Occipital lobe (tissue), 1 donor: ENCODE measurements at regions not wholly inside any gene's neighbourhood (a gene's known extent, or its start where the extent isn't known, plus 50 kb on each side); places are given as distances from the start of the nearest gene placed in this dataset.
"Not testable (repeated sequence)": the region's sequence is repeated elsewhere in the genome, so short reads cannot be mapped to it uniquely, and the experiment has no call there.

Experiments
- DNase-seq: peaks from one replicate; lab custom pipeline; 2025; lab: John Stamatoyannopoulos, UW

- no peak for DNase-seq
Measured at GRCh38 chr22:34588871-34589545, 476.9 kb upstream of the ISX start.

GRCh38 chr22:34592123-34592740 is 473.7 kb upstream of the ISX start:
- DNase-seq: no peak

DNA sequence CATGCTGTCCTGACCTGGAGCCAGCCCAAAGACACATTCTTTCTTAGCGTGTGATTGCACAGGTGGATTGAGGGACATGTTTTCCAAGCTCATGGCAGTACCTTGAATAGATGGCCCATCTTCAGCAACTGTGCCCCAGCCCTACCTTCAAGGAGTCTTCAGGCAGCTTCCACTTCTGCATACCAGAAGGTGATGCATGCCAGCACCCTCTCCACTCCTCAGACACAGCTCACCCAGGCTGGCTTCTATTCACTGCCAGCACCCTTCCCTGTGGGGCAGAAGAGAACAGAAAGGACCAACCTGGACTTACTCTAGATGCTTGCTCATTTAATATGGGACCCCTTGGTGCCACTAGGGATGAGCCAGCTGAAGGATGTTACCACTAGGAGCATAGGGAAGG is 466.4 kb upstream of the ISX start:
- no peak for DNase-seq

GRCh38 chr22:34604312-34604711 is 461.6 kb upstream of the ISX start:
- DNase-seq: no peak

DNA sequence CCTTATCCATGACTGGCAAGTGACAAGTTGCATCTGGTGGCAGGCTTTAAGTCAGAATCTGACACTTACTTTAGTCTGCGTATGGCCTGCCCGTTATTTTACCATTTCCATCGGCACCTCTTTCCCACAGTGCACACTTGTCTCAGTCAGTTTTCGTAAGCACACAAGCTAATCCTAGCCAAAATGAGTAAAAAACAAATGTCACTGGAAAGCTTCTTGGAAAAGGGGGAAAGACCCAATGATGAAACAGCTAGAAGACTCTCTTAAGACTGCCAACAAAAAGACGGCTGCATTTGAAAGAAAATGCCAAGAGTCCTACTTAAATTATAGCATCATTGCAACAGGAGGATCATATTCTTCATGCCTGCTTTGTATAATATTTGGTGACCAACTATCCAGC is 457.9 kb upstream of the ISX start:
- DNase-seq: no peak

DNA sequence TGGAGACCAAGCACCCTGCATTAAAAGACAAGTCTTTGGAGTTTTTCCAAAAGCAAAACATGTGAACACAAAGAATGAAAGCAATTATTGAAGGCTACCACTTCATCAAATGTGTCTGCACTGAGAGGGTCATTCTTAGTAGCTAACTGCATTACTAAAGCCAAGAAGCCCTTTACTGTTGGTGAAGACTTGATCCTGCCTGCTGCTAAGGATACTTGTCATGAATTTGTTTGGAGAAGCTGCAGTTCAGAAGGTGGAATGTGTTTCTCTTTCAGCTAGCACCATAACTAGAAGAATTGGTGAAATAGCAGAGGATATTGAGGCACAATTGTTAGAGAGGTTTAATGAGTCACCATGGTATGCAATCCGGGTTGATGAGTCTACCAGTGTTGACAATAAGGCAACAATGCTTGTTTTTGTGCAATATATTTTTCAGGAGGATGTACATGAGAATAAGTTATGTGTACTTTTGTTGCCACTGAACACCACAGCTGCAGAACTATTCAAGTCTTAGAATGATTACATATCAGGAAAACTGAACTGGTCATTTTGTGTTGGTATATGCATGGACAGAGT is 457.3 kb upstream of the ISX start:
- no peak for DNase-seq

- DNase-seq: no peak
Measured at GRCh38 chr22:34609646-34610045, 456.3 kb upstream of the ISX start.

- DNase-seq: no peak
Measured at GRCh38 chr22:34620161-34620560, 445.8 kb upstream of the ISX start.

DNA sequence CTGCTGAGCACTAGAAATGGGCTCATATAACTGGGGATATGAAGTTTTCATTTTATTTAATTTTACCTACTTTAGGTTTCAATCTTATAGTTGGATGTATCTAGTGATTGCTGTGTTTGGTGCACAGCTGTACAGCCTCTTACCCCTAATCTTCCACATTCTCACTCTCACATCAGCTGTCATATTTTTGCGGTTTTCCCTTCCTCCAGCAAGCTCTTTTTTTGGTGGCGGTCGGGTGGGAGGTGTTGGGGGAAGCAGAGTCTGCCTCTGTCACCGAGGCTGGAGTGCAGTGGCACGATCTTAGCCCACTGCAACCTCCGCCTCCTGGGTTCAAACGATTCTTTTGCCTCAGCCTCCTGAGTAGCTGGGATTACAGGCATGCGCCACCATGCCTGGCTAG is 445.1 kb upstream of the ISX start:
- DNase-seq: no peak

DNA sequence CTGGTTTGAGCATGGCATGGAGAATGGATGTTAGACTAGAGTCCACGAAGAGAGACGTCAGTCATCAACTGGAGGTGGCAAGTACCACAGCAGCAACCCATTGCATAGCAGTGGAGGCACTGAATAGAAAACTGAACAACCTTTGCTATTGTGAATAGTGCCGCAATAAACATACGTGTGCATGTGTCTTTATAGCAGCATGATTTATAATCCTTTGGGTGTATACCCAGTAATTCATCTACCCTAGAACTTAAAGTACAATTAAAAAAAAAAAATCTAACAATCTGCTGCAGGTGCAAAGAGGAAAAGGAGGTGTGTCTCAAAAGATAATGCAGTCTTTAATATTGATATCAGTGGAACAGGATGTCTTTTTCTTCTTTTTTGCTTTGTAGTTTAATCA is 443.4 kb upstream of the ISX start:
- DNase-seq: no peak

GRCh38 chr22:34623580-34623979 is 442.4 kb upstream of the ISX start:
- DNase-seq: no peak

DNA sequence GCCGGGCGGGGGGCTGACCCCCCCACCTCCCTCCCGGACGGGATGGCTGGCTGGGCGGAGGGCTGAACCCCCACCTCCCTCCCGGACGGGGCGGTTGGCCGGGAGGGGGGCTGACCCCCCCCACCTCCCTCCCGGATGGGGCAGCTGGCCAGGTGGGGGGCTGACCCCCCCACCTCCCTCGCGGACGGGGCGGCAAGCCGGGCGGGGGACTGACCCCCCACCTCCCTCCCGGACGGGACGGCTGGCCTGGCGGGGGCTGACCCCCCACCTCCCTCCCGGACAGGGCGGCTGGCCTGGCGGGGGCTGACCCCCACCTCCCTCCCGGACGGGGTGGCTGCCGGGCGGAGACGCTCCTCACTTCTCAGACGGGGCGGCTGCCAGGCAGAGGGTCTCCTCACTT is 440.1 kb upstream of the ISX start:
- DNase-seq: not testable (repeated sequence)

- no peak for DNase-seq
Measured at GRCh38 chr22:34638128-34638527, 427.8 kb upstream of the ISX start.

- DNase-seq: no peak
Measured at GRCh38 chr22:34639911-34640310, 426.0 kb upstream of the ISX start.

DNA sequence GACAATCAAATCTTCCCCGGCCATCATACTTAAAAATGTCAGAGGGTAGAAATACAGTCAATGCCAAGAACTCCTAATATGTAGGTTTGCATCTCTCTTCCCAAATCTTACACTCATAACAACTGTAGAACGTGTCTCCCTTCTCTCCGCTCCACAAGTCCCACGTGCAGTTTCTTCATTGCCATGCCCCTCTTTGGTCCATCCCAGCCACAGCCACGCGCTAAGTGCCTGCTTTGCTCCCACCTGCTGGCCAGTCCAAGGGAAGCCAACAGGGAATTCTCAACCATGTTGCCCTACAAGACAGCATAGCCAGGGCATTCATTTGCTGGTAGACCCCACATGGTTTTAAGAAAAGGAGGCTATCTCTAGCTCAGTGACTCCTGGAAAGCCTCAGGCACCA is 420.6 kb upstream of the ISX start:
- DNase-seq: no peak

- DNase-seq: no peak
Measured at GRCh38 chr22:34669001-34669400, 397.0 kb upstream of the ISX start.

DNA sequence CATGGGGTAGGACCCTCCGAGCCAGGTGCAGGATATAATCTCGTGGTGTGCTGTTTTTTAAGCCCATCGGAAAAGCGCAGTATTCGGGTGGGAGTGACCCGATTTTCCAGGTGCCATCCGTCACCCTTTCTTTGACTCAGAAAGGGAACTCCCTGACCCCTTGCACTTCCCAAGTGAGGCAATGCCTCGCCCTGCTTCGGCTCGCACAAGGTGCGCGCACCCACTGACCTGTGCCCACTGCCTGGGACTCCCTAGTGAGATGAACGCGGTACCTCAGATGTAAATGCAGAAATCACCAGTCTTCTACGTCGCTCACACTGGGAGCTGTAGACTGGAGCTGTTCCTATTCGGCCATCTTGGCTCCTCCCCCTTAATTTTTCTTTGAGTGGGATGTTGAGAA is 382.9 kb upstream of the ISX start:
- DNase-seq: not testable (repeated sequence)

DNA sequence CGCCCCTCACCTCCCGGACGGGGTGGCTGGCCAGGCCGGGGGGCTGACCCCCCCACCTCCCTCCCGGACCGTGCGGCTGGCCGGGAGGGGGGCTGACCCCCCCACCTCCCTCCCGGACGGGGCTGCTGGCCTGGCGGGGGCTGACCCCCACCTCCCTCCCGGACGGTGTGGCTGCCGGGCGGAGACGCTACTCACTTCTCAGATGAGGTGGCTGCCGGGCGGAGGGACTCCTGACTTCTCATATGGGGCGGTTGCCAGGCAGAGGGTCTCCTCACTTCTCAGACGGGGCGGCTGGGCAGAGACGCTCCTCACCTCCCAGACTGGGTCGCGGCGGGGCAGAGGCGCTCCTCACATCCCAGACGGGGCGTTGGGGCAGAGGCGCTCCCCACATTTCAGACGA is 381.7 kb upstream of the ISX start:
- DNase-seq: not testable (repeated sequence)

- no peak for DNase-seq
Measured at GRCh38 chr22:34687116-34687515, 378.8 kb upstream of the ISX start.

DNA sequence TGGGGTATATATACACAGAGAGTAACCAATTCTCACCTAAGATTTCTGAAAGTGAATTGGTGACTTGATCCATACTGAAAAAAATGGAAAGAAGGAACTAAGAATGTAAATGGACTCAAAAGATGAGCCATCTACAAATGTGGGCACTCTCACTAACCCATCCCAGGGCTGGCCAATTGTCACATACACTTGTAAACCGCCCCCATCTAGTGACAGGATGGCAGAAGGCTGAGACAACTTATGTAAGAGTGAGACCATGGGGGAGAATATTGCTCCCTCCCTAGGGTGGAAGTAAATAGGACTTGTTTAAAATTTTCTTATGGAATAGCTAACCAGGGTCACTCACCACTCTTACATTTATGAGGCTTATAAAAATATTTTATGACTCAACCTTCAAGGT is 377.1 kb upstream of the ISX start:
- no peak for DNase-seq

DNA sequence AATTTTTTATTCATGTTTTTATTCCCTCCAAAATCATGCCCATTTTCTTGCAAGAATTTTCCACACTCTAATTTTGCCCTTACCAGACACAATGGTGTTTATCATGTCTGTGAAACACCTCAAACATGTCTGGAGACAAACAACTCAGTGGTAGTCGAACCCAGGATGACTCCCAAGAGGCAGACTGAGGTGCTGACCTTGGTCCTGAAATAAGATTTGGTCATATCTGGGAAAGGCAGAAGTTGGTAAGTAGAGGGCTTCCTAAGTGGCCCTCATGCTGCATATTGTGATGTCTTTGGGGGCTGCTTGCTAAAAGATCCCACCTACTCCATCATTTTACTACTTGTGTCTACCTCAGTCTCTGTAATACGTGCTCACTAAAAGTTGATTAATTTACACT is 369.4 kb upstream of the ISX start:
- DNase-seq: no peak

DNA sequence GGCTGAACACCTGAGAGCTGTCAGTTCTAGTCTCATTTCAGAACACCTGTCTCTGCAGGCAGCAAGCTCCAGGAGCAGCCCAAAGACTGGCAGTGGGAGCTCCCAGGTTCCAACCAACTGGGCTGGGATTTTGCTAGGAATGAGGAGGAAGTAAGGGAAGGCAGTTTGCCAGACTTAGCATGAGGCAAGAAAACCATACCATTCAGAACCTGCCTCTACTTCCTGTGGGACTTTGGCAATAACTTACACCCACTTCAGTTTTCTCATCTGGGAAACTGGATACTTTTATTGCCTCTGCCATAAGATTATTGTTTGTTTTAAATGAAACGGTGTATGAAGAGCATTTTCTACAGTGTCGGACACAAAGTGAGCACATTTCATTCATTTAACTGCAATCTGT is 363.7 kb upstream of the ISX start:
- DNase-seq: no peak

DNA sequence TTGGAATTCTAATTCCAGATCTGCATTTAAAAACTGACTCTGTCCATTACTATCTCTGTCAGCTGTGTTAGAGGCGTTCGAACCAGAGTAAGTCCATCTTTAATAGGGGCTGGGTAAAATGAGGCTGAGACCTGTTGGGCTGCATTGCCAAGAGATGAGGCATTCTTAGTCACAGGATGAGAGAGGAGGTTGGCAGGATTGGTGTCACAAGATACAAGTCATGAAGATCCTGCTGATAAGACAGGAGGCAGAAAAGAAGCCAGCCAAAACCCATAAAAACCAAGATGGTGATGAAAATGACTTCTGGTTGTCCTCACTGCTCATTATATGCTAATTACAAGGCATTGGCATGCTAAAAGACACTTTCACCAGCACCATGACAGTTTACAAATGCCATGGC is 356.3 kb upstream of the ISX start:
- no peak for DNase-seq
